PFSK-1 (cell line): ENCODE measurements at regions not wholly inside any gene's neighbourhood (a gene's known extent, or its start where the extent isn't known, plus 50 kb on each side); places are given as distances from the start of the nearest gene placed in this dataset.

Experiments
- FOXP2 ChIP-seq: optimal IDR thresholded peaks from 2 replicates; pipeline ENCODE3; 2011; ENCODE audit warnings: borderline replicate concordance, control low read depth, inconsistent platforms; ENCODE audit not compliant: insufficient read depth; ENCODE audit errors: extremely low read length, extremely low read depth
- POLR2AphosphoS5 ChIP-seq: IDR thresholded peaks from 2 replicates; pipeline ENCODE4 v1.6.1; 2012; ENCODE audit warnings: low read depth, mild to moderate bottlenecking, control low read depth, low read length, moderate library complexity
- SIN3A ChIP-seq: IDR thresholded peaks from 2 replicates; pipeline ENCODE4 v1.6.1; 2012; ENCODE audit warnings: mild to moderate bottlenecking, low read length, moderate library complexity, borderline replicate concordance; ENCODE audit not compliant: insufficient read depth
- TAF1 ChIP-seq: IDR thresholded peaks from 2 replicates; pipeline ENCODE4 v1.6.1; 2012; ENCODE audit warnings: low read length, control low read depth, borderline replicate concordance; ENCODE audit not compliant: insufficient read depth
- TF ChIP-seq, protein P1 (sequence below), 2 experiments: IDR thresholded peaks; 2 replicates each; pipeline versions ENCODE4 v1.6.1 to v1.8.0; 2011 to 2012; ENCODE audit warnings: low read depth in 2 of 2, low read length in 2 of 2, control low read depth in 1 of 2, inconsistent platforms in 1 of 2, mild to moderate bottlenecking in 1 of 2, moderate library complexity in 1 of 2; ENCODE audit not compliant: insufficient read depth in 1 of 2

DNA sequence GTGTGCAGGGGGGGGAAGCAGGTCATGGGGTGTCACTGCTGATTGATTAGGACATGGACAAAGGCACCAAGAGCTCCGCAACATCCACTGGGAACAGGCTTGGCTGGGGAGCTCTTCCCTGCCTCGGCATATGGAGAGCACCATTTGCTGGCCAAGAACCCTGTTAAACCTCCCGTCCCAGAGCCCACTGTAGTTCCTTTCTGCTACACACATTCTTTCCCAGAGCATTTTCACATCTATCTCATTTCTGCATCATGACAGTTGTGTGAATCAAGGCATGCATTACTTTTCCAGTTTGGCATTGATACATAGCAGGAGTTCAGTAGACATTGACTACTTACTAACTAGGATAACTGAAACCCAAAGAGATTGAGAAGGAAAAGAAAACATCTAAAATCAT is 333.4 kb upstream of the B3GAT1 start:
- TF ChIP-seq, protein P1, sequence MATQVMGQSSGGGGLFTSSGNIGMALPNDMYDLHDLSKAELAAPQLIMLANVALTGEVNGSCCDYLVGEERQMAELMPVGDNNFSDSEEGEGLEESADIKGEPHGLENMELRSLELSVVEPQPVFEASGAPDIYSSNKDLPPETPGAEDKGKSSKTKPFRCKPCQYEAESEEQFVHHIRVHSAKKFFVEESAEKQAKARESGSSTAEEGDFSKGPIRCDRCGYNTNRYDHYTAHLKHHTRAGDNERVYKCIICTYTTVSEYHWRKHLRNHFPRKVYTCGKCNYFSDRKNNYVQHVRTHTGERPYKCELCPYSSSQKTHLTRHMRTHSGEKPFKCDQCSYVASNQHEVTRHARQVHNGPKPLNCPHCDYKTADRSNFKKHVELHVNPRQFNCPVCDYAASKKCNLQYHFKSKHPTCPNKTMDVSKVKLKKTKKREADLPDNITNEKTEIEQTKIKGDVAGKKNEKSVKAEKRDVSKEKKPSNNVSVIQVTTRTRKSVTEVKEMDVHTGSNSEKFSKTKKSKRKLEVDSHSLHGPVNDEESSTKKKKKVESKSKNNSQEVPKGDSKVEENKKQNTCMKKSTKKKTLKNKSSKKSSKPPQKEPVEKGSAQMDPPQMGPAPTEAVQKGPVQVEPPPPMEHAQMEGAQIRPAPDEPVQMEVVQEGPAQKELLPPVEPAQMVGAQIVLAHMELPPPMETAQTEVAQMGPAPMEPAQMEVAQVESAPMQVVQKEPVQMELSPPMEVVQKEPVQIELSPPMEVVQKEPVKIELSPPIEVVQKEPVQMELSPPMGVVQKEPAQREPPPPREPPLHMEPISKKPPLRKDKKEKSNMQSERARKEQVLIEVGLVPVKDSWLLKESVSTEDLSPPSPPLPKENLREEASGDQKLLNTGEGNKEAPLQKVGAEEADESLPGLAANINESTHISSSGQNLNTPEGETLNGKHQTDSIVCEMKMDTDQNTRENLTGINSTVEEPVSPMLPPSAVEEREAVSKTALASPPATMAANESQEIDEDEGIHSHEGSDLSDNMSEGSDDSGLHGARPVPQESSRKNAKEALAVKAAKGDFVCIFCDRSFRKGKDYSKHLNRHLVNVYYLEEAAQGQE (IDR thresholded peaks at IDR 0.05; ENCODE audit: insufficient read depth in 1 of 2, low read depth in 2 of 2, low read length in 2 of 2) = no peak
- TF ChIP-seq POLR2AphosphoS5 (no peak), TAF1 (no peak), FOXP2 (no peak), SIN3A (no peak)
